WTC11 (cell line): ENCODE measurements at regions not wholly inside any gene's neighbourhood (a gene's known extent, or its start where the extent isn't known, plus 50 kb on each side); places are given as distances from the start of the nearest gene placed in this dataset.

Experiments
- ATAC-seq: fragments of 200-7000 bp; cut with Tn5 transposase; 2 replicates; pipeline ENCODE4 v1.10.0; 2021; ENCODE audit warnings: mild to moderate bottlenecking, moderate library complexity
- CTCF ChIA-PET: fragments of 300-600 bp; sonication (Branson Sonifier 250); formaldehyde crosslinking; loops from one replicate; lab custom pipeline; 2021; ENCODE audit warnings: antibody characterized with exemption; lab: Charles Lee
- POLR2A ChIA-PET: fragments of 350-600 bp; sonication (Branson Sonifier 250); formaldehyde crosslinking; loops from one replicate; lab custom pipeline; 2021; ENCODE audit warnings: antibody characterized with exemption; lab: Charles Lee
- DNase-seq: peaks from one replicate; pipeline ENCODE4 v3.0.0; 2021; ENCODE audit warnings: low spot score
- H3K27ac Mint-ChIP-seq: 2 replicates; pipeline ENCODE4 v1.8.0; 2021; ENCODE audit warnings: mixed read lengths
- H3K27me3 Mint-ChIP-seq: 2 replicates; pipeline ENCODE4 v1.8.0; 2021; ENCODE audit warnings: low read depth, mild to moderate bottlenecking, moderate library complexity, mixed read lengths
- H3K36me3 Mint-ChIP-seq: 2 replicates; pipeline ENCODE4 v1.8.0; 2021; ENCODE audit warnings: mixed read lengths
- H3K4me1 Mint-ChIP-seq: 2 replicates; pipeline ENCODE4 v1.8.0; 2022; ENCODE audit warnings: mixed read lengths
- H3K4me3 Mint-ChIP-seq: 2 replicates; pipeline ENCODE4 v1.8.0; 2021; ENCODE audit warnings: mild to moderate bottlenecking, moderate library complexity, mixed read lengths
- H3K9me3 Mint-ChIP-seq: 2 replicates; pipeline ENCODE4 v1.8.0; 2021; ENCODE audit warnings: mixed read lengths
- AR ChIP-seq: fragments of 250-450 bp; sonication (Bioruptor Pico); IDR thresholded peaks from 2 replicates; pipeline ENCODE4 v1.9.0; 2021; ENCODE audit warnings: mild to moderate bottlenecking
- CDX4 ChIP-seq: fragments of 250-450 bp; sonication (Bioruptor Pico); IDR thresholded peaks from 2 replicates; pipeline ENCODE4 v1.9.0; 2021; ENCODE audit warnings: moderate library complexity, mild to moderate bottlenecking, inconsistent platforms, borderline replicate concordance
- CREB1 ChIP-seq: sonication (generic); formaldehyde crosslinking; IDR thresholded peaks from 2 replicates; pipeline ENCODE4 v1.8.0; 2023; ENCODE audit warnings: mild to moderate bottlenecking, missing genetic modification reagents
- E2F5 ChIP-seq: sonication (generic); formaldehyde crosslinking; IDR thresholded peaks from 2 replicates; pipeline ENCODE4 v1.8.1; 2022; ENCODE audit warnings: mild to moderate bottlenecking, moderate library complexity, missing genetic modification reagents
- ELF4 ChIP-seq: sonication (generic); formaldehyde crosslinking; IDR thresholded peaks from 2 replicates; pipeline ENCODE4 v1.8.1; 2022; ENCODE audit warnings: low read depth, mild to moderate bottlenecking, moderate library complexity, missing genetic modification reagents
- GRHL2 ChIP-seq: fragments of 250-450 bp; sonication (Bioruptor Pico); IDR thresholded peaks from 2 replicates; pipeline ENCODE4 v1.8.0; 2022; ENCODE audit warnings: mild to moderate bottlenecking, moderate library complexity; ENCODE audit not compliant: insufficient replicate concordance, severe bottlenecking
- IRF1 ChIP-seq: sonication (generic); formaldehyde crosslinking; IDR thresholded peaks from 2 replicates; pipeline ENCODE4 v1.8.0; 2023; ENCODE audit warnings: missing genetic modification reagents
- MAX ChIP-seq: sonication (generic); formaldehyde crosslinking; IDR thresholded peaks from 2 replicates; pipeline ENCODE4 v1.8.0; 2022; ENCODE audit warnings: mild to moderate bottlenecking, missing genetic modification reagents
- MYBL2 ChIP-seq: sonication (generic); formaldehyde crosslinking; IDR thresholded peaks from 2 replicates; pipeline ENCODE4 v1.8.1; 2023; ENCODE audit warnings: mild to moderate bottlenecking, moderate library complexity, missing genetic modification reagents
- NFE2L1 ChIP-seq: sonication (generic); formaldehyde crosslinking; IDR thresholded peaks from 2 replicates; pipeline ENCODE4 v1.8.1; 2023; ENCODE audit warnings: missing genetic modification reagents
- NFYB ChIP-seq: sonication (generic); formaldehyde crosslinking; conservative IDR thresholded peaks from 2 replicates; pipeline ENCODE4 v1.8.0; 2022; ENCODE audit warnings: low read depth, missing genetic modification reagents
- SOX15 ChIP-seq: fragments of 250-450 bp; sonication (Bioruptor Pico); IDR thresholded peaks from 2 replicates; pipeline ENCODE4 v1.9.0; 2021; ENCODE audit warnings: mild to moderate bottlenecking
- TP53 ChIP-seq: sonication (generic); formaldehyde crosslinking; IDR thresholded peaks from 2 replicates; pipeline ENCODE4 v1.8.1; 2023; ENCODE audit warnings: mild to moderate bottlenecking, missing genetic modification reagents
- USF2 ChIP-seq: sonication (generic); formaldehyde crosslinking; IDR thresholded peaks from 2 replicates; pipeline ENCODE4 v1.8.1; 2023; ENCODE audit warnings: mild to moderate bottlenecking, missing genetic modification reagents, moderate library complexity
- ZMAT4 ChIP-seq: fragments of 250-450 bp; sonication (Bioruptor Pico); IDR thresholded peaks from 2 replicates; pipeline ENCODE4 v1.9.0; 2021; ENCODE audit warnings: mild to moderate bottlenecking
- ZNF121 ChIP-seq: sonication (generic); formaldehyde crosslinking; IDR thresholded peaks from 2 replicates; pipeline ENCODE4 v1.8.0; 2023; ENCODE audit warnings: missing genetic modification reagents
- ZNF317 ChIP-seq: sonication (generic); formaldehyde crosslinking; IDR thresholded peaks from 2 replicates; pipeline ENCODE4 v1.8.1; 2023; ENCODE audit warnings: low read depth, mild to moderate bottlenecking, moderate library complexity, missing genetic modification reagents, borderline replicate concordance
- ZNF425 ChIP-seq: fragments of 250-450 bp; sonication (Bioruptor Pico); conservative IDR thresholded peaks from 2 replicates; pipeline ENCODE4 v1.9.0; 2021; ENCODE audit warnings: mild to moderate bottlenecking
- ZNF532 ChIP-seq: fragments of 250-450 bp; sonication (Bioruptor Pico); IDR thresholded peaks from 2 replicates; pipeline ENCODE4 v1.9.0; 2021; ENCODE audit warnings: mild to moderate bottlenecking, borderline replicate concordance
- ZNF671 ChIP-seq: fragments of 250-450 bp; sonication (Bioruptor Pico); IDR thresholded peaks from 2 replicates; pipeline ENCODE4 v1.8.0; 2021; ENCODE audit warnings: mild to moderate bottlenecking

- TF ChIP-seq USF2 (CRISPR knock-in tag), result no peak
Observed at GRCh38 chr1:222940095-222940494, 125.3 kb downstream of the DISP1 start (continued).

GRCh38 chr1:222940906-222941305, 126.1 kb downstream of the DISP1 start:
- CTCF ChIA-PET, result no interaction called here
- Mint-ChIP-seq H3K36me3 (no peaks in the 10 kb centered on the region), H3K4me1 (peaks cover 11% of the 10 kb centered on the region), H3K27ac (no peak overlapping the region; the same call in 1 of the 2 replicates), H3K27me3 (no peaks in the 10 kb centered on the region), H3K4me3 (no peak overlapping the region), H3K9me3 (no peaks in the 10 kb centered on the region)
- ATAC-seq, result no peak
- POLR2A ChIA-PET, result no interaction called here
- TF ChIP-seq ZNF317 (CRISPR knock-in tag), result no peak
- no peak for TF ChIP-seq ZNF532 (CRISPR knock-in tag)
- no peak for TF ChIP-seq CDX4
- no peak for TF ChIP-seq IRF1 (CRISPR knock-in tag)
- no peak for TF ChIP-seq ELF4 (CRISPR knock-in tag)
- no peak for TF ChIP-seq AR (CRISPR knock-in tag)
- TF ChIP-seq ZNF121 (CRISPR knock-in tag), result no peak
- TF ChIP-seq MYBL2 (CRISPR knock-in tag), result no peak
- TF ChIP-seq NFE2L1 (CRISPR knock-in tag), result no peak
- DNase-seq, result no peak

- no peak for ATAC-seq
- H3K36me3 Mint-ChIP-seq, result no peaks in the 10 kb centered on the region
- H3K4me3 Mint-ChIP-seq, result no peak overlapping the region
- POLR2A ChIA-PET, result no interaction called here
- H3K27ac Mint-ChIP-seq, result no peak overlapping the region; the same call in 1 of the 2 replicates
- H3K4me1 Mint-ChIP-seq, result peaks cover 11% of the 10 kb centered on the region
- H3K9me3 Mint-ChIP-seq, result no peaks in the 10 kb centered on the region
- CTCF ChIA-PET, result interaction anchor here (1.2 kb wide), 1 partner anchor 149 kb away, joined by 3 read pairs; no protein-coding TSS in a partner anchor
- no peak for DNase-seq
- H3K27me3 Mint-ChIP-seq, result no peaks in the 10 kb centered on the region
- TF ChIP-seq GRHL2, result no peak
- no peak for TF ChIP-seq E2F5
- TF ChIP-seq ZMAT4 (CRISPR knock-in tag), result no peak
- no peak for TF ChIP-seq NFYB
- no peak for TF ChIP-seq TP53
- no peak for TF ChIP-seq NFE2L1 (CRISPR knock-in tag)
- TF ChIP-seq MAX (CRISPR knock-in tag), result no peak
- no peak for TF ChIP-seq ZNF425 (CRISPR knock-in tag)
- no peak for TF ChIP-seq SOX15 (CRISPR knock-in tag)
- no peak for TF ChIP-seq ZNF671
- TF ChIP-seq CREB1 (CRISPR knock-in tag), result no peak
Observed at GRCh38 chr1:222941425-222941824, 126.6 kb downstream of the DISP1 start.
